AG09309 (cell line): ENCODE measurements at regions not wholly inside any gene's neighbourhood (a gene's known extent, or its start where the extent isn't known, plus 50 kb on each side); places are given as distances from the start of the nearest gene placed in this dataset.

Source experiments
- DNase-seq: peaks from one replicate; pipeline ENCODE4 v3.0.0-alpha.2; 2010; ENCODE audit warnings: low read depth
- H3K4me3 ChIP-seq: 2 replicates; pipeline ENCODE4 v1.5.1; 2011; ENCODE audit warnings: mild to moderate bottlenecking, low read depth, low read length, moderate library complexity; ENCODE audit not compliant: control insufficient read depth
- TF ChIP-seq, protein P1 (sequence below): IDR thresholded peaks from 2 replicates; pipeline ENCODE4 v1.5.1; 2011; ENCODE audit warnings: mild to moderate bottlenecking, low read depth, low read length, inconsistent platforms; ENCODE audit not compliant: insufficient read depth, control insufficient read depth; ENCODE audit errors: missing control alignments

DNA sequence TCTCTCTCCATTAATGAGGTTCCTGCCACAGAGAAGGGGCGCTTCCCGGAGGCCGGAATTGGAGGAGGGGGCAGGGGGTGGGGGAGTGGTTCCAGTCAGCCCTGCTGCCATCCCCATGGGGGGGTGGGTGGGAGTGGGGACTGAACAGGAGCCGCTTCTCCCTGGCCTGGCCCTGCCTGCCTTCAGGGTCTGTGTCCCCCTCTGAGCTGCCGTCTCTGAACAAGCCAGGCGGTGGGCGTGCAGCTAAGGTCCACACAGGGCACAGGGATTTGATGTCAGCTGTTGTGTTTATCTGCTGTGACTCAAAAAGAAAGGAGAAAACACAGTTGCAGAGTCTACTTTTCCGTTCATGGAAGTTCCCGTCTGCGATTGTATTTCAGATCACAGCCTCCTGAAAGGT lies 141.5 kb upstream of the PCBD1 start:
- DNase-seq, result no peak
- TF ChIP-seq, protein P1, sequence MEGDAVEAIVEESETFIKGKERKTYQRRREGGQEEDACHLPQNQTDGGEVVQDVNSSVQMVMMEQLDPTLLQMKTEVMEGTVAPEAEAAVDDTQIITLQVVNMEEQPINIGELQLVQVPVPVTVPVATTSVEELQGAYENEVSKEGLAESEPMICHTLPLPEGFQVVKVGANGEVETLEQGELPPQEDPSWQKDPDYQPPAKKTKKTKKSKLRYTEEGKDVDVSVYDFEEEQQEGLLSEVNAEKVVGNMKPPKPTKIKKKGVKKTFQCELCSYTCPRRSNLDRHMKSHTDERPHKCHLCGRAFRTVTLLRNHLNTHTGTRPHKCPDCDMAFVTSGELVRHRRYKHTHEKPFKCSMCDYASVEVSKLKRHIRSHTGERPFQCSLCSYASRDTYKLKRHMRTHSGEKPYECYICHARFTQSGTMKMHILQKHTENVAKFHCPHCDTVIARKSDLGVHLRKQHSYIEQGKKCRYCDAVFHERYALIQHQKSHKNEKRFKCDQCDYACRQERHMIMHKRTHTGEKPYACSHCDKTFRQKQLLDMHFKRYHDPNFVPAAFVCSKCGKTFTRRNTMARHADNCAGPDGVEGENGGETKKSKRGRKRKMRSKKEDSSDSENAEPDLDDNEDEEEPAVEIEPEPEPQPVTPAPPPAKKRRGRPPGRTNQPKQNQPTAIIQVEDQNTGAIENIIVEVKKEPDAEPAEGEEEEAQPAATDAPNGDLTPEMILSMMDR, result no peak
- H3K4me3 ChIP-seq, result no peak overlapping the region

DNA sequence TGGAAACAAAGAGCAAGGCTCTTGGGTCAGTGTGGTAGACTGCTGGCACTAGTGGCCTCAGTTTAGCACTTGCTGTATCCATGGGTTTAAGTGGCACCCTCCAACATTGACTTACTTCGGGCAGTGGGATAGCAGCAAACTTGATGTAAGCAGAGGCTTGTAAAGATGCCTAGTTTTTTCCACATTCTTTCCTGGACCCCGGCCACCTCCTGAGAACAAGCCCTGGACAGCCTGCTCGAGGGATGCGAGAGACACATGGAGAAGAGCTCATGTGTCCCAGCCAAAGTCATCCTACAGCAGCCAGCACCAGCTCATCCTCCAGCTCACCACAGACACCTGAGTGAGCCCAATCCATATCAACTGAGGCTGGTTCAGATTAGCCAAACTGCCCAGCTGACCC lies 142.7 kb upstream of the PCBD1 start:
- DNase-seq, result no peak
- H3K4me3 ChIP-seq, result no peak overlapping the region
- TF ChIP-seq, protein P1, result no peak

DNA sequence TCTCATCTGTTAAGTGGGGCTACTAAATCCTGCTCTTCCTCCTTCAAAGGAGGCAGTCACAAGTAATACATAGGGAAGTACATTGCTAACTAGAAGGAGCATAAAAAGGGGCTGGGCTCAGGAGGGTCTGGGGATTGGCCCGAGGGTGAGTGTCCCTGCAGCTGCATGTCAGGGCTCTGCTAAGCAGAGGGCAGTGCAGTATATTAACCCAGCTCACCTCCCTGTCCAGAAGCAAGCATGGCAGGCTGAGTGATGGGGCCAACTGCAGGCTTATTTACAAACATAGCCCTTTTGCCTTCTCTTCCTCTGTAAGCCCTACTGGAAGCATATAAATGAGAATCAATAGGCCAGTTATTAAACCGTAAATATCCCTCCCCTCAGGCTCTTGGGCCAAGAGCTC lies 143.2 kb upstream of the PCBD1 start:
- no peak overlapping the region for H3K4me3 ChIP-seq
- no peak for DNase-seq
- TF ChIP-seq, protein P1, result no peak

DNA sequence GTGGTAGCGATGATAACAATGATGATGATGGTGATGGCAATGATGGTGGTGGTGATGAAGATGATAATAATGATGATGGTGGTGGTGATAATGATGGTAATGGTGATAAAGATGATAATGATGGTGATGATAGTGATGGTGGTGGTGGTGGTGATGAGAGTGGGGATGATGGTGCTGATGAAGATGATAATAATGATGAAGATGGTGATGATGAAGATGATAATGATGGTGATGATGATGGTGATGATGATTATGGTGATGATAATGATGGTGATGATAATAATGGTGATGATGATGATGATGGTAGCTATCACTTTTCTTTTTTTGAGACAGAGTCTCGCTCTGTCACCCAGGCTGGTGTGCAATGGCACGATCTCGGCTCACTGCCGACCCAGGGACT lies 144.5 kb upstream of the PCBD1 start:
- TF ChIP-seq, protein P1, result no peak
- no peak overlapping the region for H3K4me3 ChIP-seq
- DNase-seq, result no peak

DNA sequence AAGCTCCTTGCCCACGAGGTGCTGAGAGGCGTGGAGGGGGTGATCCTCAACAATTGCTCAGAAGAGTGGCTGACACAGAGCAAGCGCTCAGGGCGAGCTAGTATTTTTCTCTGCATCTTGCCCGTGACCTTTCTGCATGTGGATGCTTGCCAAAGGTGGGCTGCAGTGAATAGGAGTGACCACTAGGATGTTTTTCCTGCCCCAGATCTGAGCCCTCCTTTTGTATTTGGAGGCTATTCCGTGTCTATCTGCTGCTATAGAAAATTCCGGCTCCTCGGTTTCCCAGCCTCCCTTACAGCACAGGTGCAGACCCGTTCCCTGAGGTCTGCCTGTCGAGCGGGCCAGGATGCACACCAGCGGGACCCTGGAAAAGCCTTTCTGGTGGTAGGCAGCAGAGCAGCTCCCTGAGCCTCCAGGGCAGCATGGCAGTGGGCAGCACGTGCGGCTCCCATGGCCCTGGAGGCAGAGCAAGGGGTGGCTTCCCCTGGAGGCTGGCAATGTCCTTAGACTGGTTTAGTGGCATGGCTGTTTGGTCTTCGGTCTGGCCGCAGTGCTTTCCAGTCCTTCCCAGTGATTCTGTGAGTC lies 145.1 kb upstream of the PCBD1 start:
- TF ChIP-seq, protein P1, result no peak
- DNase-seq, result no peak
- no peak overlapping the region for H3K4me3 ChIP-seq

DNA sequence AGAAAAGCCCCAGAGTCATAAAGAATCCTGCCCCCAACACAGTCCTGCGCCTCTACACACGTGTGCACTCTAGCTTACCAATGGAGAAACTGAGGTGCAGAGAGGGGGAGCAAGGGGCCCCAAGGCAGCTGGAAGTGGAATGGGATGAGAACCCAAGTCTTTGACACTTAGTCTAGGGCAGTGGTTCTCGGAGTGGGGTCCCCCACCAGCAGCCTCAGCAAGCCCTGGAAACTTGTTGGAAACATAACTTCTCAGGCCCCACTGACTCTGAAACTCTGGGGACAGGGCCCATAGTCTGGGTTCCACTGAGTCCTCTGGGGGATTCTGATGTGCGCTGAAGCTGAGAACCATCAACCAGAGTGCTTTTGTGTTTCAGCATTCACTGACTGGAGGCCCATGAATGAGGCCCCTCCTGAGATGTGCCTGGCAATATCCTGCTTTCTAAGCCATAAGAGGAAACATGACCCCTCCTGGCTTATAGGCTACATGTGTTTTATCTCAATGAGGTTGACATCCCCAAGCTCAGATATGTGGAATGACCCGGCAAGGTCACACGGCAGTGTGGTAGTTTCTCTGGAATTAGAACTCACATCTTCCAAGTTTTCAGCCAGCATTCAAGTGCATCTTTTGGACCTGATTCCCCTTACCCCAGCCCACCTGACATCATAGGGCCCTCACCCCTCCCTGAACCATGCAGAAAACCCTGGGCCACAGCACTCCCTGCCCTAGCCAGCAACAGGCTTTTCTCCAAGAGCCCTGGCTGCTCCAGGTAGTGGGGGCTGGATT lies 147.3 kb upstream of the PCBD1 start:
- DNase-seq, result no peak
- TF ChIP-seq, protein P1, result no peak

More for the DNA sequence above, 147.3 kb upstream of the PCBD1 start:
- H3K4me3 ChIP-seq, result no peak overlapping the region
